HG03135 (cell line): ENCODE measurements at regions not wholly inside any gene's neighbourhood (a gene's known extent, or its start where the extent isn't known, plus 50 kb on each side); places are given as distances from the start of the nearest gene placed in this dataset.
"Not testable (repeated sequence)": the region's sequence is repeated elsewhere in the genome, so short reads cannot be mapped to it uniquely, and the experiment has no call there.

ENCODE experiments used
- ATAC-seq: cut with Tn5 transposase; IDR thresholded peaks from one replicate; pipeline ENCODE4 v1.9.1; 2021; ENCODE audit warnings: mild to moderate bottlenecking, moderate library complexity; ENCODE audit not compliant: unreplicated experiment

- ATAC-seq: peak; percentile 84
Observed at GRCh38 chr4:42282081-42282901, 115.0 kb upstream of the SHISA3 start.

GRCh38 chr4:42284030-42284429 is 113.3 kb upstream of the SHISA3 start:
- ATAC-seq: no peak

GRCh38 chr4:42288876-42289275 is 108.4 kb upstream of the SHISA3 start:
- not testable (repeated sequence) for ATAC-seq

GRCh38 chr4:42292192-42292591 is 105.1 kb upstream of the SHISA3 start:
- ATAC-seq: not testable (repeated sequence)

- ATAC-seq: no peak
Observed at GRCh38 chr4:42293967-42294813, 103.1 kb upstream of the SHISA3 start.

GRCh38 chr4:42296196-42296595 is 101.1 kb upstream of the SHISA3 start:
- ATAC-seq: no peak

- ATAC-seq: no peak
Observed at GRCh38 chr4:42302348-42302747, 94.9 kb upstream of the SHISA3 start.

GRCh38 chr4:42306221-42307109 is 90.8 kb upstream of the SHISA3 start:
- no peak for ATAC-seq

GRCh38 chr4:42308247-42308646 is 89.0 kb upstream of the SHISA3 start:
- ATAC-seq: no peak

- no peak for ATAC-seq
Observed at GRCh38 chr4:42309361-42310260, 87.7 kb upstream of the SHISA3 start.

GRCh38 chr4:42310358-42310757 is 86.9 kb upstream of the SHISA3 start:
- no peak for ATAC-seq

GRCh38 chr4:42310806-42311205 is 86.5 kb upstream of the SHISA3 start:
- ATAC-seq: no peak

GRCh38 chr4:42311591-42311990 is 85.7 kb upstream of the SHISA3 start:
- no peak for ATAC-seq

- not testable (repeated sequence) for ATAC-seq
Observed at GRCh38 chr4:42313420-42313819, 83.9 kb upstream of the SHISA3 start.

GRCh38 chr4:42313872-42314271 is 83.4 kb upstream of the SHISA3 start:
- ATAC-seq: no peak

- ATAC-seq: no peak
Observed at GRCh38 chr4:42315231-42315630, 82.1 kb upstream of the SHISA3 start.

GRCh38 chr4:42320822-42321388 is 76.4 kb upstream of the SHISA3 start:
- ATAC-seq: no peak

GRCh38 chr4:42326040-42326439 is 71.2 kb upstream of the SHISA3 start:
- ATAC-seq: no peak

GRCh38 chr4:42326524-42326923 is 70.8 kb upstream of the SHISA3 start:
- no peak for ATAC-seq

GRCh38 chr4:42327323-42327722 is 70.0 kb upstream of the SHISA3 start:
- ATAC-seq: no peak
